ENCODE measurements at regions not wholly inside any gene's neighbourhood (a gene's known extent, or its start where the extent isn't known, plus 50 kb on each side); places are given as distances from the start of the nearest gene placed in this dataset.

DNA sequence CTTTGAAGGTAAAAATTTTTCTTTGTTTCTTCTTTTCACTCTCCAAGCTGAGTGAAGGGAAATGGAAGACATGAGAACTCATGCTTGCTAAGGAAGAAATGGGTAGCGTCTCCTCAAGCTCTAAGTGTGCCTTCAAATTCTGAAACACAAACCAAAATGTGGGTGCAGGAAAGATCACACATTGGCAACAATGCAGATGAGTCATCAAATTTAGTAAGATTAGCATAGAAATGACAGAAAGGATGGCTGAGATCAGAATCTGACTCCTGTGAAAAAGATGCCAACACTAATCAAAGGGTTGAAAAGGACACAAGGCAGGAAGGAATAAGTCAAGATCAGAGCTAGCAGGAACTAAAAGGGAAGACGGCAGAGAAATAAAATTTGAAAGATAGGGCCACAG lies 61.1 kb upstream of the ZNF462 start:
- TF ChIP-seq, protein P1, sequence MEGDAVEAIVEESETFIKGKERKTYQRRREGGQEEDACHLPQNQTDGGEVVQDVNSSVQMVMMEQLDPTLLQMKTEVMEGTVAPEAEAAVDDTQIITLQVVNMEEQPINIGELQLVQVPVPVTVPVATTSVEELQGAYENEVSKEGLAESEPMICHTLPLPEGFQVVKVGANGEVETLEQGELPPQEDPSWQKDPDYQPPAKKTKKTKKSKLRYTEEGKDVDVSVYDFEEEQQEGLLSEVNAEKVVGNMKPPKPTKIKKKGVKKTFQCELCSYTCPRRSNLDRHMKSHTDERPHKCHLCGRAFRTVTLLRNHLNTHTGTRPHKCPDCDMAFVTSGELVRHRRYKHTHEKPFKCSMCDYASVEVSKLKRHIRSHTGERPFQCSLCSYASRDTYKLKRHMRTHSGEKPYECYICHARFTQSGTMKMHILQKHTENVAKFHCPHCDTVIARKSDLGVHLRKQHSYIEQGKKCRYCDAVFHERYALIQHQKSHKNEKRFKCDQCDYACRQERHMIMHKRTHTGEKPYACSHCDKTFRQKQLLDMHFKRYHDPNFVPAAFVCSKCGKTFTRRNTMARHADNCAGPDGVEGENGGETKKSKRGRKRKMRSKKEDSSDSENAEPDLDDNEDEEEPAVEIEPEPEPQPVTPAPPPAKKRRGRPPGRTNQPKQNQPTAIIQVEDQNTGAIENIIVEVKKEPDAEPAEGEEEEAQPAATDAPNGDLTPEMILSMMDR (conservative IDR thresholded peaks at IDR 0.05; ENCODE audit: low read depth, low read length) = no peak
- TF ChIP-seq EZH2phosphoT487 (IDR thresholded peaks at IDR 0.05; ENCODE audit: borderline replicate concordance, low read length) (no peak), EZH2 (IDR thresholded peaks at IDR 0.05; ENCODE audit: low read length, unreplicated experiment) (no peak)
